ENCODE measurements at regions not wholly inside any gene's neighbourhood (a gene's known extent, or its start where the extent isn't known, plus 50 kb on each side); places are given as distances from the start of the nearest gene placed in this dataset.
"Not testable (repeated sequence)": the region's sequence is repeated elsewhere in the genome, so short reads cannot be mapped to it uniquely, and the experiment has no call there.

- CTCF ChIA-PET = no interaction called here
- no peak for ATAC-seq (ENCODE audit: low read depth)
- peak overlapping the region; percentile 6 for H3K4me2 ChIP-seq (replicated peaks; ENCODE audit: low read depth, low read length, poor library complexity, severe bottlenecking)
Measured at GRCh38 chrX:73977542-73978169, 125.1 kb upstream of the XIST start.

DNA sequence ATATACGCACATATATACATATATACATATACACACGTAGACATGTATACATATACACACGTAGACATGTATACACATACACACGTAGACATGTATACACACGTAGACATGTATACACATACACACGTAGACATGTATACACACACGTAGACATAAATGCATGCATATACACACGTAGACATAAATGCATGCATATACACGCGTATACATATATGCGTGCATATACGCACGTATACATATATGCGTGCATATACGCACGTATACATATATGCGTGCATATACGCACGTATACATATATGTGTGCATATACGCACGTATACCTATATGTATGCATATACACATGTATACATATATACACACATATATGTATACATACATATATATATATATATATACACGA lies 114.9 kb upstream of the XIST start:
- H3K4me1 ChIP-seq (ENCODE audit: control insufficient read depth in 2 of 2, insufficient read depth in 2 of 2, low read length in 2 of 2); H3K4me3 Mint-ChIP-seq; H3K4me1 Mint-ChIP-seq; H3K4me3 ChIP-seq (ENCODE audit: control extremely low read depth in 1 of 5, extremely low read depth in 1 of 5, insufficient read depth in 1 of 5, low read depth in 2 of 5, low read length in 4 of 5); H3K27me3 Mint-ChIP-seq; H3K9me3 ChIP-seq (ENCODE audit: control extremely low read depth in 1 of 3, control insufficient read depth in 2 of 3, insufficient read depth in 1 of 3, low read length in 2 of 3); ATAC-seq (ENCODE audit: low read depth); POLR2A ChIA-PET; H3K27me3 ChIP-seq (replicated peaks in 1 of 4; ENCODE audit: control extremely low read depth in 1 of 4, control insufficient read depth in 3 of 4, insufficient read depth in 4 of 4, low read length in 3 of 4); H3K27ac ChIP-seq (ENCODE audit: low read length in 2 of 2); intact Hi-C loops (cut with micrococcal nuclease); CTCF ChIA-PET; H3K9me3 Mint-ChIP-seq (ENCODE audit: insufficient read depth); H3K27ac Mint-ChIP-seq; DNase-seq; H3K4me2 ChIP-seq (replicated peaks; ENCODE audit: low read depth, low read length, poor library complexity, severe bottlenecking); H3K9ac ChIP-seq (ENCODE audit: low read length); H2AFZ ChIP-seq (ENCODE audit: insufficient read depth, low read depth, low read length, poor library complexity, severe bottlenecking); H3K36me3 ChIP-seq (replicated peaks in 1 of 2; ENCODE audit: control extremely low read depth in 1 of 2, control insufficient read depth in 1 of 2, extremely low read depth in 1 of 2, insufficient read depth in 2 of 2, low read length in 1 of 2): not testable (repeated sequence)
- H4K20me1 ChIP-seq (ENCODE audit: control insufficient read depth, insufficient read depth, low read length, poor library complexity, severe bottlenecking) = peaks cover 13% of the 10 kb centered on the region
- WGBS (ENCODE audit: insufficient coverage) = 100% methylated on average over 6 of the region's 22 CpGs
- peaks cover 58% of the 10 kb centered on the region for H3K79me2 ChIP-seq (ENCODE audit: control insufficient read depth, insufficient read depth, low read length)

More at GRCh38 chrX:73977542-73978169, 125.1 kb upstream of the XIST start:
- Histone ChIP-seq H3K27ac (ENCODE audit: low read length in 2 of 2) (peak overlapping the region in 1 of 2 donors; percentile 46), H3K9ac (ENCODE audit: low read length) (no peak overlapping the region), H3K79me2 (ENCODE audit: control insufficient read depth, insufficient read depth, low read length) (peaks cover 69% of the 10 kb centered on the region), H3K4me3 (ENCODE audit: control extremely low read depth in 1 of 5, extremely low read depth in 1 of 5, insufficient read depth in 1 of 5, low read depth in 2 of 5, low read length in 4 of 5) (no peak overlapping the region), H2AFZ (ENCODE audit: insufficient read depth, low read depth, low read length, poor library complexity, severe bottlenecking) (no peak overlapping the region), H3K9me3 (ENCODE audit: control extremely low read depth in 1 of 3, control insufficient read depth in 2 of 3, insufficient read depth in 1 of 3, low read length in 2 of 3) (no peaks in the 10 kb centered on the region), H3K27me3 (replicated peaks in 1 of 4; ENCODE audit: control extremely low read depth in 1 of 4, control insufficient read depth in 3 of 4, insufficient read depth in 4 of 4, low read length in 3 of 4) (no peaks in the 10 kb centered on the region), H3K36me3 (replicated peaks in 1 of 2; ENCODE audit: control extremely low read depth in 1 of 2, control insufficient read depth in 1 of 2, extremely low read depth in 1 of 2, insufficient read depth in 2 of 2, low read length in 1 of 2) (no peaks in the 10 kb centered on the region), H4K20me1 (ENCODE audit: control insufficient read depth, insufficient read depth, low read length, poor library complexity, severe bottlenecking) (peaks cover 37% of the 10 kb centered on the region), H3K4me1 (ENCODE audit: control insufficient read depth in 2 of 2, insufficient read depth in 2 of 2, low read length in 2 of 2) (peaks cover 4 to 7% of the 10 kb centered on the region in 2 donors)
- Mint-ChIP-seq H3K4me3 (no peak overlapping the region), H3K9me3 (ENCODE audit: insufficient read depth) (no peaks in the 10 kb centered on the region), H3K4me1 (peaks cover 19% of the 10 kb centered on the region), H3K27ac (no peak overlapping the region), H3K27me3 (no peaks in the 10 kb centered on the region)
- intact Hi-C loops (cut with micrococcal nuclease) = no loop called here
- POLR2A ChIA-PET = no interaction called here
- peak; percentile 3 for DNase-seq
- TF ChIP-seq, protein P1, sequence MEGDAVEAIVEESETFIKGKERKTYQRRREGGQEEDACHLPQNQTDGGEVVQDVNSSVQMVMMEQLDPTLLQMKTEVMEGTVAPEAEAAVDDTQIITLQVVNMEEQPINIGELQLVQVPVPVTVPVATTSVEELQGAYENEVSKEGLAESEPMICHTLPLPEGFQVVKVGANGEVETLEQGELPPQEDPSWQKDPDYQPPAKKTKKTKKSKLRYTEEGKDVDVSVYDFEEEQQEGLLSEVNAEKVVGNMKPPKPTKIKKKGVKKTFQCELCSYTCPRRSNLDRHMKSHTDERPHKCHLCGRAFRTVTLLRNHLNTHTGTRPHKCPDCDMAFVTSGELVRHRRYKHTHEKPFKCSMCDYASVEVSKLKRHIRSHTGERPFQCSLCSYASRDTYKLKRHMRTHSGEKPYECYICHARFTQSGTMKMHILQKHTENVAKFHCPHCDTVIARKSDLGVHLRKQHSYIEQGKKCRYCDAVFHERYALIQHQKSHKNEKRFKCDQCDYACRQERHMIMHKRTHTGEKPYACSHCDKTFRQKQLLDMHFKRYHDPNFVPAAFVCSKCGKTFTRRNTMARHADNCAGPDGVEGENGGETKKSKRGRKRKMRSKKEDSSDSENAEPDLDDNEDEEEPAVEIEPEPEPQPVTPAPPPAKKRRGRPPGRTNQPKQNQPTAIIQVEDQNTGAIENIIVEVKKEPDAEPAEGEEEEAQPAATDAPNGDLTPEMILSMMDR (IDR thresholded peaks at IDR 0.05) = no peak
- no peak for TF ChIP-seq EZH2 (IDR thresholded peaks at IDR 0.05; ENCODE audit: borderline replicate concordance, insufficient read depth, low read depth, low read length, poor library complexity, severe bottlenecking)
- WGBS (ENCODE audit: insufficient coverage) = no CpG with 5 or more reads among the region's 8 CpGs
